PC-3 (cell line): ENCODE measurements at regions not wholly inside any gene's neighbourhood (a gene's known extent, or its start where the extent isn't known, plus 50 kb on each side); places are given as distances from the start of the nearest gene placed in this dataset.

Experiments
- ATAC-seq: fragments of 200-7000 bp; cut with Tn5 transposase; 2 replicates; pipeline ENCODE4 v1.9.1; 2020; ENCODE audit warnings: mild to moderate bottlenecking, moderate library complexity
- BruUV-seq: library from RNA; stranded (reverse); fragments of 400-500 nt; replicated peaks from 2 replicates; lab custom pipeline; 2021; lab: Mats Ljungman, UMichigan
- CTCF ChIA-PET: fragments of 300-600 bp; sonication (Branson Sonifier 250); formaldehyde crosslinking; loops from one replicate; lab custom pipeline; 2022; ENCODE audit warnings: antibody characterized with exemption; lab: Charles Lee
- POLR2A ChIA-PET: fragments of 300-600 bp; sonication (Branson Sonifier 250); formaldehyde crosslinking; loops from one replicate; lab custom pipeline; 2022; ENCODE audit warnings: antibody characterized with exemption; ENCODE audit not compliant: unreplicated experiment; lab: Charles Lee
- DNase-seq: peaks from one replicate; pipeline ENCODE4 v3.0.0-alpha.2; 2015
- H2AFZ ChIP-seq: fragments of 300-600 bp; sonication (generic); 2 replicates; pipeline ENCODE4 v1.6.0; 2016; ENCODE audit warnings: antibody characterized with exemption, low read length
- H3F3A ChIP-seq: fragments of 300-600 bp; sonication (generic); one replicate; pipeline ENCODE4 v1.6.0; 2017; ENCODE audit warnings: antibody characterized with exemption, low read length, control low read depth, mild to moderate bottlenecking; ENCODE audit not compliant: unreplicated experiment
- H3K27ac ChIP-seq: fragments of 300-600 bp; sonication (generic); 2 replicates; pipeline ENCODE4 v1.5.1; 2016; ENCODE audit warnings: mild to moderate bottlenecking, low read length
- H3K27me3 ChIP-seq: fragments of 300-600 bp; sonication (generic); 2 replicates; pipeline ENCODE4 v1.6.1; 2016; ENCODE audit warnings: low read length, mixed read lengths
- H3K36me3 ChIP-seq: fragments of 300-600 bp; sonication (generic); 2 replicates; pipeline ENCODE4 v1.6.1; 2016; ENCODE audit warnings: low read depth, mixed run types, low read length, mixed read lengths
- H3K4me1 ChIP-seq: fragments of 300-600 bp; sonication (generic); 2 replicates; pipeline ENCODE4 v1.5.1; 2016; ENCODE audit warnings: low read length; ENCODE audit not compliant: insufficient read depth
- H3K4me2 ChIP-seq: fragments of 300-600 bp; sonication (generic); 2 replicates; pipeline ENCODE4 v1.6.0; 2016; ENCODE audit warnings: low read length
- H3K4me3 ChIP-seq: fragments of 300-600 bp; sonication (generic); 2 replicates; pipeline ENCODE4 v1.5.1; 2016; ENCODE audit warnings: mild to moderate bottlenecking, low read length, mixed read lengths
- H3K79me2 ChIP-seq: fragments of 300-600 bp; sonication (generic); 2 replicates; pipeline ENCODE4 v1.6.1; 2017; ENCODE audit warnings: low read length, mixed read lengths
- H3K9ac ChIP-seq: fragments of 300-600 bp; sonication (generic); 2 replicates; pipeline ENCODE4 v1.6.0; 2016; ENCODE audit warnings: mild to moderate bottlenecking, low read length
- H3K9me2 ChIP-seq: fragments of 300-600 bp; sonication (generic); replicated peaks from 2 replicates; pipeline ENCODE4 v1.6.1; 2016; ENCODE audit warnings: mixed run types, low read length, mixed read lengths
- H3K9me3 ChIP-seq: fragments of 300-600 bp; sonication (generic); 2 replicates; pipeline ENCODE4 v1.6.1; 2016; ENCODE audit warnings: low read length, mixed read lengths
- H4K20me1 ChIP-seq: fragments of 300-600 bp; sonication (generic); 2 replicates; pipeline ENCODE4 v1.6.1; 2016; ENCODE audit warnings: low read length, mixed read lengths
- EZH2 ChIP-seq: fragments of 300-600 bp; sonication (generic); IDR thresholded peaks from one replicate; pipeline ENCODE4 v1.6.1; 2017; ENCODE audit warnings: antibody characterized with exemption, mild to moderate bottlenecking, low read length; ENCODE audit not compliant: unreplicated experiment
- EZH2phosphoT487 ChIP-seq: fragments of 300-600 bp; sonication (generic); IDR thresholded peaks from 2 replicates; pipeline ENCODE4 v1.6.1; 2018; ENCODE audit warnings: mild to moderate bottlenecking, antibody characterized with exemption, low read length, borderline replicate concordance
- intact Hi-C: fragments of 100-400 bp; cut with micrococcal nuclease; formaldehyde crosslinking; loops from 2 replicates; pipeline ENCODE4 v1.9.0; 2023
- TF ChIP-seq, protein P1 (sequence below): fragments of 300-600 bp; sonication (generic); conservative IDR thresholded peaks from 2 replicates; pipeline ENCODE4 v1.5.1; 2017; ENCODE audit warnings: antibody characterized with exemption, low read depth, mild to moderate bottlenecking, low read length

DNA sequence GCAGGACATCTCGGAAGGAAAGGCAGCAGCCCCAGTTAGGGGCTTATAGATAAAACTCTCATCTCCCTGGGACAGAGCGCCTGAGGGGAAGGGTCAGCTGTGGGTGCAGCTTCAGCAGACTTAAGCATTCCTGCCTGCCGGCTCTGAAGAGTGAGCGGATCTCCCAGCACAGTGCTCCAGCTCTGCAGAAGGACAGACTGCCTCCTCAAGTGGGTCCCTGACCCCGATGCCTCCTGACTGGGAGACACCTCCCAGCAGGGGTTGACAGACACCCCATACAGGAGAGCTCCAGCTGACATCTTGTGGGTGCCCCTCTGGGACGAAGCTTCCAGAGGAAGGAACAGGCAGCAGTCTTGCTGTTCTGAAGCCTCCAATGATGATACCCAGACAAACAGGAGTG lies 117.1 kb upstream of the POT1 start:
- POLR2A ChIA-PET, result no interaction called here
- Histone ChIP-seq H3K9ac (no peak overlapping the region), H3K4me1 (no peaks in the 10 kb centered on the region), H3K27ac (no peak overlapping the region), H3K4me3 (no peak overlapping the region), H2AFZ (no peak overlapping the region), H3K27me3 (no peaks in the 10 kb centered on the region), H4K20me1 (no peaks in the 10 kb centered on the region), H3K36me3 (no peaks in the 10 kb centered on the region), H3F3A (no peaks in the 10 kb centered on the region), H3K4me2 (no peak overlapping the region), H3K79me2 (no peaks in the 10 kb centered on the region), H3K9me3 (no peaks in the 10 kb centered on the region), H3K9me2 (no peaks in the 10 kb centered on the region)
- no TSS peak for BruUV-seq
- CTCF ChIA-PET, result no interaction called here
- ATAC-seq, result no peak
- intact Hi-C loops, result no loop called here
- TF ChIP-seq, protein P1, sequence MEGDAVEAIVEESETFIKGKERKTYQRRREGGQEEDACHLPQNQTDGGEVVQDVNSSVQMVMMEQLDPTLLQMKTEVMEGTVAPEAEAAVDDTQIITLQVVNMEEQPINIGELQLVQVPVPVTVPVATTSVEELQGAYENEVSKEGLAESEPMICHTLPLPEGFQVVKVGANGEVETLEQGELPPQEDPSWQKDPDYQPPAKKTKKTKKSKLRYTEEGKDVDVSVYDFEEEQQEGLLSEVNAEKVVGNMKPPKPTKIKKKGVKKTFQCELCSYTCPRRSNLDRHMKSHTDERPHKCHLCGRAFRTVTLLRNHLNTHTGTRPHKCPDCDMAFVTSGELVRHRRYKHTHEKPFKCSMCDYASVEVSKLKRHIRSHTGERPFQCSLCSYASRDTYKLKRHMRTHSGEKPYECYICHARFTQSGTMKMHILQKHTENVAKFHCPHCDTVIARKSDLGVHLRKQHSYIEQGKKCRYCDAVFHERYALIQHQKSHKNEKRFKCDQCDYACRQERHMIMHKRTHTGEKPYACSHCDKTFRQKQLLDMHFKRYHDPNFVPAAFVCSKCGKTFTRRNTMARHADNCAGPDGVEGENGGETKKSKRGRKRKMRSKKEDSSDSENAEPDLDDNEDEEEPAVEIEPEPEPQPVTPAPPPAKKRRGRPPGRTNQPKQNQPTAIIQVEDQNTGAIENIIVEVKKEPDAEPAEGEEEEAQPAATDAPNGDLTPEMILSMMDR, result no peak
- no peak for DNase-seq

DNA sequence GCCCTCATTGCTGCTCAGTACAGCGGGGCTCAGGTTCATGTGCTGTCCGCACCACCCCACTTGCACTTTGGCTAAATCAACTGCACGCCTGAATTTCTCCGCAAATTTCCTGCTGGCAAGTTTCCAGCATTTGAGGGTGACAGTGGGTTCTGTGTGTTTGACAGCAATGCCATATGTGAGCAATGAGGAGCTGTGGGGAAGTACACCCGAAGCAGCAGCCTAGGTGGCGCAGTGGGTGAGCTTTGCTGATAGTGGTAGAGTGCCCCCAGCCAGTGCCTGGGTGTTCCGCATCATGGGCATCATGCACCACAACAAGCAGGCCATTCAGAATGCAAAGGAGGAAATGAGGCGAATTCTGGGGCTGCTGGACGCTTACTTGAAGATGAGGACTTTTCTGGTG lies 103.9 kb upstream of the POT1 start:
- TF ChIP-seq, protein P1, result 0 out of 2 replicates have a peak, but pooled peaks have one; percentile 19
- no peak for TF ChIP-seq EZH2phosphoT487
- ChIA-PET CTCF (no interaction called here), POLR2A (no interaction called here)
- ATAC-seq, result no peak
- Histone ChIP-seq H3K4me1 (no peaks in the 10 kb centered on the region), H3K9me3 (no peaks in the 10 kb centered on the region), H3F3A (no peaks in the 10 kb centered on the region), H3K9ac (no peak overlapping the region), H3K27ac (no peak overlapping the region), H3K4me2 (no peak overlapping the region), H3K9me2 (no peaks in the 10 kb centered on the region), H3K4me3 (no peak overlapping the region), H4K20me1 (no peaks in the 10 kb centered on the region), H2AFZ (no peak overlapping the region), H3K36me3 (no peaks in the 10 kb centered on the region), H3K27me3 (no peaks in the 10 kb centered on the region), H3K79me2 (no peaks in the 10 kb centered on the region)
- DNase-seq, result no peak
- intact Hi-C loops, result no loop called here
- no TSS peak for BruUV-seq

DNA sequence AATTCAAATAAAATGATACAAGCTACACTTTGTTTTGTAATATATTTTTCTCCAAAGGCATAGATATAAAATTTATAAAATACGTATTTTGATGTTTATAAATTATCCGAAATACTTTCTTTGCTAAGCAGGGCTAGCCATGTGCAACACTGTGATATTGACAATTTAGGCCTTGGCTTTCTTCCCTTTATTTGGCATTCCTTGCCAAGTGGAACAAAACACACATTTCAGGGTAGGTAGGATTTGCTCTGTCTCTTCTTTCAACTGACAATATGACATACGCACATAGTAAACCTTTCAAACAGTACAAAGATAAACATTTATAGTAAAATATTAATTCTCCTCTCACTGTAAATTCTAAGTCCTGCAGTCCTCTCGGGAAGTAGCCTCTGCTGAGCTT lies 103.3 kb upstream of the POT1 start:
- Histone ChIP-seq H4K20me1 (no peaks in the 10 kb centered on the region), H2AFZ (no peak overlapping the region), H3K4me3 (no peak overlapping the region), H3K27ac (no peak overlapping the region), H3K4me2 (no peak overlapping the region), H3K79me2 (no peaks in the 10 kb centered on the region), H3F3A (no peaks in the 10 kb centered on the region), H3K4me1 (no peaks in the 10 kb centered on the region), H3K36me3 (no peaks in the 10 kb centered on the region), H3K9ac (no peak overlapping the region), H3K27me3 (no peaks in the 10 kb centered on the region), H3K9me2 (no peaks in the 10 kb centered on the region), H3K9me3 (no peaks in the 10 kb centered on the region)
- intact Hi-C loops, result no loop called here
- BruUV-seq, result no TSS peak
- DNase-seq, result no peak
- CTCF ChIA-PET, result no interaction called here
- TF ChIP-seq EZH2phosphoT487, result no peak
- no peak for TF ChIP-seq EZH2
- TF ChIP-seq, protein P1, result no peak
- ATAC-seq, result no peak
- POLR2A ChIA-PET, result no interaction called here
